ENCODE measurements at regions not wholly inside any gene's neighbourhood (a gene's known extent, or its start where the extent isn't known, plus 50 kb on each side); places are given as distances from the start of the nearest gene placed in this dataset.
"Not testable (repeated sequence)": the region's sequence is repeated elsewhere in the genome, so short reads cannot be mapped to it uniquely, and the experiment has no call there.

GRCh38 chr13:87334176-87334575 lies 337.0 kb upstream of the SLITRK5 start:
- Mint-ChIP-seq H3K36me3 (peaks cover 1% of the 10 kb centered on the region), H3K9me3 (peaks cover 3% of the 10 kb centered on the region), H3K27ac (no peak overlapping the region), H3K4me3 (no peak overlapping the region), H3K27me3 (ENCODE audit: insufficient read depth, low read depth) (peaks cover 6% of the 10 kb centered on the region), H3K4me1 (no peaks in the 10 kb centered on the region)
- H3K4me3 ChIP-seq = no peak overlapping the region
- H3K4me1 ChIP-seq = no peaks in the 10 kb centered on the region
- no peaks in the 10 kb centered on the region for H3K27me3 ChIP-seq
- H2AFZ ChIP-seq (replicated peaks) = no peak overlapping the region
- H3K27ac ChIP-seq = no peak overlapping the region
- TF ChIP-seq CTCF (IDR thresholded peaks at IDR 0.05) = no peak
- TF ChIP-seq EZH2 (IDR thresholded peaks at IDR 0.05) = no peak
- no peak for TF ChIP-seq EZH2phosphoT487 (IDR thresholded peaks at IDR 0.05)
- no peaks in the 10 kb centered on the region for H3K79me2 ChIP-seq (ENCODE audit: low read depth)
- DNase-seq (ENCODE audit: low spot score) = no peak
- H3K4me2 ChIP-seq = no peak overlapping the region
- H4K20me1 ChIP-seq (ENCODE audit: low read depth) = no peaks in the 10 kb centered on the region
- H3K36me3 ChIP-seq = no peaks in the 10 kb centered on the region
- no peaks in the 10 kb centered on the region for H3K9me3 ChIP-seq (ENCODE audit: low read depth)
- H3F3A ChIP-seq (ENCODE audit: low read depth) = no peaks in the 10 kb centered on the region
- H3K9ac ChIP-seq = no peak overlapping the region

GRCh38 chr13:87336346-87336889 lies 334.8 kb upstream of the SLITRK5 start:
- not testable (repeated sequence) for H3K4me1 Mint-ChIP-seq; H3K9ac ChIP-seq; H3K27me3 ChIP-seq; H3K9me3 ChIP-seq (ENCODE audit: low read depth); H3K79me2 ChIP-seq (ENCODE audit: low read depth); H3K27me3 Mint-ChIP-seq (ENCODE audit: insufficient read depth, low read depth); H4K20me1 ChIP-seq (ENCODE audit: low read depth); H3K27ac ChIP-seq; DNase-seq (ENCODE audit: low spot score); H3K4me3 Mint-ChIP-seq; H3K4me1 ChIP-seq; H3K36me3 ChIP-seq; H3K4me3 ChIP-seq; H3K9me3 Mint-ChIP-seq; H3K36me3 Mint-ChIP-seq; H2AFZ ChIP-seq (replicated peaks); H3K27ac Mint-ChIP-seq; H3K4me2 ChIP-seq; H3F3A ChIP-seq (ENCODE audit: low read depth)

GRCh38 chr13:87344176-87344575 lies 327.0 kb upstream of the SLITRK5 start:
- H3K9me3 Mint-ChIP-seq = no peaks in the 10 kb centered on the region
- Histone ChIP-seq H2AFZ (replicated peaks) (no peak overlapping the region), H4K20me1 (ENCODE audit: low read depth) (no peaks in the 10 kb centered on the region), H3K4me1 (no peaks in the 10 kb centered on the region), H3K4me3 (no peak overlapping the region), H3K4me2 (no peak overlapping the region), H3K79me2 (ENCODE audit: low read depth) (no peaks in the 10 kb centered on the region), H3K27me3 (no peaks in the 10 kb centered on the region), H3K9me3 (ENCODE audit: low read depth) (no peaks in the 10 kb centered on the region), H3K27ac (no peak overlapping the region), H3F3A (ENCODE audit: low read depth) (no peaks in the 10 kb centered on the region), H3K9ac (no peak overlapping the region), H3K36me3 (no peaks in the 10 kb centered on the region)
- TF ChIP-seq EZH2phosphoT487 (IDR thresholded peaks at IDR 0.05) = no peak
- no peak for TF ChIP-seq EZH2 (IDR thresholded peaks at IDR 0.05)
- TF ChIP-seq CTCF (IDR thresholded peaks at IDR 0.05) = no peak
- no peaks in the 10 kb centered on the region for H3K36me3 Mint-ChIP-seq
- no peak overlapping the region for H3K27ac Mint-ChIP-seq
- no peaks in the 10 kb centered on the region for H3K27me3 Mint-ChIP-seq (ENCODE audit: insufficient read depth, low read depth)
- H3K4me3 Mint-ChIP-seq = no peak overlapping the region
- H3K4me1 Mint-ChIP-seq = no peaks in the 10 kb centered on the region
- DNase-seq (ENCODE audit: low spot score) = no peak

GRCh38 chr13:87355451-87355850 lies 315.7 kb upstream of the SLITRK5 start:
- no peak for DNase-seq (ENCODE audit: low spot score)
- no peak overlapping the region for H3K4me3 ChIP-seq
- H3K36me3 Mint-ChIP-seq = no peaks in the 10 kb centered on the region
- H3K9me3 ChIP-seq (ENCODE audit: low read depth) = no peaks in the 10 kb centered on the region
- no peaks in the 10 kb centered on the region for H3K79me2 ChIP-seq (ENCODE audit: low read depth)
- no peaks in the 10 kb centered on the region for H3K4me1 Mint-ChIP-seq
- no peak overlapping the region for H2AFZ ChIP-seq (replicated peaks)
- peaks cover 8% of the 10 kb centered on the region for H3K9me3 Mint-ChIP-seq
- H3K4me3 Mint-ChIP-seq = no peak overlapping the region
- H3K27me3 ChIP-seq = no peaks in the 10 kb centered on the region
- no peaks in the 10 kb centered on the region for H3F3A ChIP-seq (ENCODE audit: low read depth)
- TF ChIP-seq EZH2phosphoT487 (IDR thresholded peaks at IDR 0.05) = no peak
- no peak for TF ChIP-seq EZH2 (IDR thresholded peaks at IDR 0.05)
- TF ChIP-seq CTCF (IDR thresholded peaks at IDR 0.05) = no peak
- H3K27me3 Mint-ChIP-seq (ENCODE audit: insufficient read depth, low read depth) = no peaks in the 10 kb centered on the region
- no peak overlapping the region for H3K27ac ChIP-seq
- no peak overlapping the region for H3K9ac ChIP-seq
- no peaks in the 10 kb centered on the region for H3K4me1 ChIP-seq
- H3K36me3 ChIP-seq = no peaks in the 10 kb centered on the region
- no peak overlapping the region for H3K27ac Mint-ChIP-seq
- no peak overlapping the region for H3K4me2 ChIP-seq
- no peaks in the 10 kb centered on the region for H4K20me1 ChIP-seq (ENCODE audit: low read depth)

Data from neural progenitor cell (in vitro differentiated cells).